Ovary (tissue), 7 donors: ENCODE measurements at regions not wholly inside any gene's neighbourhood (a gene's known extent, or its start where the extent isn't known, plus 50 kb on each side); places are given as distances from the start of the nearest gene placed in this dataset.

Experiments
- DNase-seq, 5 donors: peaks; one replicate each; pipeline ENCODE4 v3.0.0-alpha.2; 2019 to 2020
- H3K27ac ChIP-seq, 2 donors: fragments of 200-600 bp; one replicate each; pipeline versions ENCODE4 v1.5.1 to v1.8.0; 2019 to 2022
- H3K27me3 ChIP-seq: fragments of 200-600 bp; one replicate; pipeline ENCODE4 v1.8.0; 2022
- H3K36me3 ChIP-seq: fragments of 200-600 bp; sonication (generic); one replicate; pipeline ENCODE4 v1.5.1; 2019
- H3K4me1 ChIP-seq: one replicate; pipeline ENCODE4 v1.8.1; 2013; ENCODE audit warnings: mild to moderate bottlenecking, moderate library complexity; ENCODE audit not compliant: insufficient read depth
- H3K4me3 ChIP-seq: fragments of 200-600 bp; sonication (generic); one replicate; pipeline ENCODE4 v1.5.1; 2017
- H3K9me3 ChIP-seq, 2 donors: fragments of 200-600 bp in 1 of 2; sonication (generic) in 1 of 2; one replicate each; pipeline versions ENCODE4 v1.5.1 to v1.8.1; 2013 to 2019; ENCODE audit warnings: mild to moderate bottlenecking in 1 of 2, moderate library complexity in 1 of 2
- EP300 ChIP-seq: sonication (generic); formaldehyde crosslinking; IDR thresholded peaks from one replicate; pipeline ENCODE4 v1.6.1; 2017; ENCODE audit warnings: antibody characterized with exemption
- POLR2A ChIP-seq: fragments of 450-650 bp; IDR thresholded peaks from one replicate; pipeline ENCODE4 v1.6.1; 2017; ENCODE audit warnings: antibody characterized with exemption, mild to moderate bottlenecking, moderate library complexity
- WGBS, 3 donors: extraction: QIAGEN DNeasy Blood & Tissue Kit in 1 of 3; methylation state at CpG; one replicate each; pipeline versions ENCODE4 v1.1.5 to v1.1.7; 2013 to 2017; 5-methylcytosine and 5-hydroxymethylcytosine counted together
- intact Hi-C, 4 donors: fragments of 100-400 bp; cut with DNase I; formaldehyde crosslinking; loops; one replicate each; pipeline versions ENCODE4 v1.11.0 to v1.15.1; 2022 to 2023
- TF ChIP-seq, protein P1 (sequence below), 3 donors: fragments of 450-650 bp in 2 of 3; fragments of 200-600 bp in 1 of 3; IDR thresholded peaks; one replicate each; pipeline versions ENCODE4 v1.5.1 to v1.8.0; 2016 to 2022; ENCODE audit warnings: antibody characterized with exemption in 3 of 3, mild to moderate bottlenecking in 1 of 3
- donor health status: DM: no; HTN: no; CAD: no; lungs with moderate emphysema.
- donor health status: DM: no; HTN: no; CAD: no.
- donor health status: Bipolar disorder and iron deficiency.
- donor health status: DM: no; HTN: no; CAD: no.
- donor health status: DM: yes; HTN: yes; CAD: no.

DNA sequence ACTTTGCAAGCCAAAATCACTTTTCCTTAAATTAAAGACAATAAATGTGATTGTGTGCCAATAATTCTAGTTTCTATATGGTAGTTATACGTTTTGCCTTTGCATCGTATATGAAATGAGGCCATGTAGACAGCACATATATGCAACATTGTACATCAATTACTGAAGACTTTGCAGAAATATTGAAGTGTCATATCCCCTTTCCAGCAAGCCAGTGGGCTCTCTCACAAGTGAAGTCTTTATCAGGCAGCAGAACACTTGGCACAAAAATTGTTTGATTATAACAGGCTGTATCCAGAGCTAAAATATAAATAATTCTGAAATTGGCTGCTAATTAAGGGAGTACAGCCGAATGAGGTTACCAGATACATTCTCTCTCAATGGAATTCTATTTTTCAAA is 588.6 kb upstream of the SEMA3D start:
- no peaks in the 10 kb centered on the region for H3K9me3 ChIP-seq
- DNase-seq = no peak
- no peaks in the 10 kb centered on the region for H3K4me1 ChIP-seq
- WGBS, 3 donors = 7 to 15% (median 12%) methylated on average over 3 of the region's 3 CpGs
- H3K36me3 ChIP-seq = no peaks in the 10 kb centered on the region
- no peak for TF ChIP-seq POLR2A
- TF ChIP-seq EP300 = no peak
- TF ChIP-seq, protein P1, sequence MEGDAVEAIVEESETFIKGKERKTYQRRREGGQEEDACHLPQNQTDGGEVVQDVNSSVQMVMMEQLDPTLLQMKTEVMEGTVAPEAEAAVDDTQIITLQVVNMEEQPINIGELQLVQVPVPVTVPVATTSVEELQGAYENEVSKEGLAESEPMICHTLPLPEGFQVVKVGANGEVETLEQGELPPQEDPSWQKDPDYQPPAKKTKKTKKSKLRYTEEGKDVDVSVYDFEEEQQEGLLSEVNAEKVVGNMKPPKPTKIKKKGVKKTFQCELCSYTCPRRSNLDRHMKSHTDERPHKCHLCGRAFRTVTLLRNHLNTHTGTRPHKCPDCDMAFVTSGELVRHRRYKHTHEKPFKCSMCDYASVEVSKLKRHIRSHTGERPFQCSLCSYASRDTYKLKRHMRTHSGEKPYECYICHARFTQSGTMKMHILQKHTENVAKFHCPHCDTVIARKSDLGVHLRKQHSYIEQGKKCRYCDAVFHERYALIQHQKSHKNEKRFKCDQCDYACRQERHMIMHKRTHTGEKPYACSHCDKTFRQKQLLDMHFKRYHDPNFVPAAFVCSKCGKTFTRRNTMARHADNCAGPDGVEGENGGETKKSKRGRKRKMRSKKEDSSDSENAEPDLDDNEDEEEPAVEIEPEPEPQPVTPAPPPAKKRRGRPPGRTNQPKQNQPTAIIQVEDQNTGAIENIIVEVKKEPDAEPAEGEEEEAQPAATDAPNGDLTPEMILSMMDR (IDR thresholded peaks at IDR 0.05) = no peak
- H3K27ac ChIP-seq = no peak overlapping the region
- intact Hi-C loops = no loop called here
- no peak overlapping the region for H3K4me3 ChIP-seq
- H3K27me3 ChIP-seq = no peaks in the 10 kb centered on the region

DNA sequence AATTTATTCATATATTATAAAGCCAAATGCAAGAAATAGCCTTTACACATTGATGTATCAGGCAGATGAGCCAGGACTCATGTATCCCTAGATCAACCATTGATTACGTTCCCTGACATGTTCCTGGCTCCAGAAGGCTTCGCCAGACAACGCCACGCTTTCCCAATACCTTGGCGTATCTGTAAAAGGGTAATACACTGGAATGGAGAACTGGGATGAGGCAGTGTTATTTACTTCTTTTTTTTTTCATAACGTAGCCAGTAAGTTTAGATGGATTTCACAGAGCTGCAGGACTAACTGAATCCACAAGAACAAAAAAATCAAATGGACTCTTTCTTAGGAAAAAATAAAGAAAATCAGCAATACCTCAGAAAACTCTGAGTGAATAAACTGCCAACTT is 588.1 kb upstream of the SEMA3D start:
- no peak overlapping the region for H3K27ac ChIP-seq
- H3K9me3 ChIP-seq = no peaks in the 10 kb centered on the region
- no peaks in the 10 kb centered on the region for H3K27me3 ChIP-seq
- intact Hi-C loops = no loop called here
- 60 to 74% (median 68%) methylated on average over 6 of the region's 6 CpGs for WGBS, 3 donors
- no peaks in the 10 kb centered on the region for H3K4me1 ChIP-seq
- no peak overlapping the region for H3K4me3 ChIP-seq
- TF ChIP-seq EP300 (no peak), POLR2A (no peak)
- TF ChIP-seq, protein P1 (IDR thresholded peaks at IDR 0.05) = no peak
- no peak for DNase-seq
- H3K36me3 ChIP-seq = no peaks in the 10 kb centered on the region

DNA sequence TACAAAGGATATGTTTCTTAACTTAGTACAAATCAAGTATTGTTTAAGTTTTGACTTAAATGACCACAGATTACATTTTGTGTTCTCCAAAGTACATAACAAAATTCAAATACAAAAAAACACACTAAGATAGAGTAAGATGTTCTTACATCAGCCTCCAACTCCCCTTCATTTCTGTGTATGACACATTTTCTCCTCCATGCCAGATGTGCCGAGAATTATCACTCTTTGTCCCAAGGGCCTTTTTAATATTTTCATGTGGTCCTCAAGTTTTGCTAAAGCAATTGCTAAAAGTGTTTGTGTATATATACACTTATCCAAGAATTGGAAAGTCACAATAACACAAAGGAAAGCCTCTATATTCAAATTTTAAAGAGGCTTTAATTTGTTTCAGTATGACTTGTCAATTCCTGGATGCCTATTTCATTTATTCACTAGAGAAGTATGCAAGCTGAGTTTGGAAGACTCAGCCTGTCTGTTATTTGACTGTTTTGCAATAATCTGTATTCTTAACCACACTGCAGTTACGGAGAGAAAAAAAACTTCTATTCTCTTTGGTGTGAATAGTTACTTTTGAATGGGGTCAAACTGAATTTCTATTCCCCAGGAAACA is 586.4 kb upstream of the SEMA3D start:
- DNase-seq = no peak
- WGBS, 3 donors = 26 to 36% (median 34%) methylated on average over 2 of the region's 2 CpGs

DNA sequence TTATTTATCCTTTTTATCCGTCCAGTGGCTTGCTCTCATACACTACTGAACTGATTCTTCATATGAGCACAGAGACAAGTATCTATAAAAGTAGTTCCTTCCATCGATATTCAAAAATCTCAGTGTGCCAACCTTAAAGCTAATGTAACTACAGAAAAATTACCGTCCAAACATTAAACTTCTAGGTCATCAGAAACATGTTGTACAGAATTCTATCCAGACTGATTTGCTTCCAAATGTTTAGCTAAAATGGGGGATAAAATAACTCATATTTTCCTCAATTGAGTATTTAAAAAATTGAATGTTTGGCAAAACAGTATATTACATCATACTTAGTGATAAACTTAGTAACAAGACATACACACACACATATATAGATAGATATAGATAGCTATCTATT is 584.7 kb upstream of the SEMA3D start:
- no peak for DNase-seq
- 68 to 83% (median 76%) methylated on average over 3 of the region's 3 CpGs for WGBS, 3 donors
- H3K27me3 ChIP-seq = no peaks in the 10 kb centered on the region
- TF ChIP-seq POLR2A (no peak), EP300 (no peak)
- TF ChIP-seq, protein P1 (IDR thresholded peaks at IDR 0.05) = no peak
- no peaks in the 10 kb centered on the region for H3K36me3 ChIP-seq
- intact Hi-C loops = no loop called here
- no peak overlapping the region for H3K27ac ChIP-seq
- H3K9me3 ChIP-seq = peaks cover 0 to 3% of the 10 kb centered on the region in 2 donors
- H3K4me1 ChIP-seq = no peaks in the 10 kb centered on the region
- H3K4me3 ChIP-seq = no peak overlapping the region

More for the DNA sequence above, 586.4 kb upstream of the SEMA3D start:
- intact Hi-C loops = no loop called here
- no peaks in the 10 kb centered on the region for H3K4me1 ChIP-seq
- peaks cover 0 to 3% of the 10 kb centered on the region in 2 donors for H3K9me3 ChIP-seq
- H3K27ac ChIP-seq = no peak overlapping the region
- no peaks in the 10 kb centered on the region for H3K27me3 ChIP-seq
- TF ChIP-seq POLR2A = no peak
- TF ChIP-seq, protein P1 (IDR thresholded peaks at IDR 0.05) = no peak
- no peak for TF ChIP-seq EP300
- H3K36me3 ChIP-seq = no peaks in the 10 kb centered on the region
- H3K4me3 ChIP-seq = no peak overlapping the region
